CD14-positive monocyte (primary cell): ENCODE measurements at regions not wholly inside any gene's neighbourhood (a gene's known extent, or its start where the extent isn't known, plus 50 kb on each side); places are given as distances from the start of the nearest gene placed in this dataset.

Experiments used
- DNase-seq, 3 donors: peaks; one replicate each; pipeline ENCODE4 v3.0.0-alpha.2; 2011 to 2022
- H2AFZ ChIP-seq: 2 replicates; pipeline ENCODE4 v1.6.0; 2012; ENCODE audit warnings: mild to moderate bottlenecking, low read depth, low read length, inconsistent platforms; ENCODE audit not compliant: insufficient read depth, poor library complexity, severe bottlenecking
- H3K27ac ChIP-seq, 2 donors: 1 replicate in 1 of 2; 2 replicates in 1 of 2; pipeline ENCODE4 v1.5.1; 2012 to 2013; ENCODE audit warnings: low read length in 2 of 2, control low read depth in 1 of 2, inconsistent platforms in 1 of 2, low read depth in 1 of 2, mild to moderate bottlenecking in 1 of 2
- H3K27me3 ChIP-seq, 2 donors: one replicate each; pipeline versions ENCODE4 v1.6.0 to v1.6.1; 2011 to 2013; ENCODE audit warnings: low read length in 2 of 2; ENCODE audit not compliant: control insufficient read depth in 2 of 2, insufficient read depth in 2 of 2
- H3K36me3 ChIP-seq, 2 donors: replicated peaks in 1 of 2; 1 replicate in 1 of 2; 2 replicates in 1 of 2; pipeline versions ENCODE4 v1.5.1 to v1.6.1; 2012 to 2013; ENCODE audit warnings: low read length in 2 of 2, control low read depth in 1 of 2, inconsistent platforms in 1 of 2, mild to moderate bottlenecking in 1 of 2; ENCODE audit not compliant: insufficient read depth in 2 of 2, control insufficient read depth in 1 of 2
- H3K4me1 ChIP-seq, 2 donors: 1 replicate in 1 of 2; 2 replicates in 1 of 2; pipeline versions ENCODE4 v1.5.1 to v1.6.1; 2012 to 2013; ENCODE audit warnings: low read length in 2 of 2, control low read depth in 1 of 2, inconsistent platforms in 1 of 2, mild to moderate bottlenecking in 1 of 2, moderate library complexity in 1 of 2; ENCODE audit not compliant: insufficient read depth in 2 of 2, control insufficient read depth in 1 of 2
- H3K4me2 ChIP-seq: replicated peaks from 2 replicates; pipeline ENCODE3; 2012; ENCODE audit warnings: low read length, moderate library complexity, mild to moderate bottlenecking; ENCODE audit not compliant: poor library complexity, severe bottlenecking; ENCODE audit errors: extremely low read depth
- H3K4me3 ChIP-seq, 3 experiments: fragments of 200-600 bp in 1 of 3; sonication (generic) in 1 of 3; replicated peaks in 1 of 3; 1 replicate in 2 of 3; 2 replicates in 1 of 3; pipeline ENCODE4 v1.5.1; 2011 to 2013; ENCODE audit warnings: low read length in 3 of 3, mild to moderate bottlenecking in 3 of 3, control low read depth in 2 of 3, low read depth in 2 of 3, inconsistent platforms in 1 of 3, moderate library complexity in 1 of 3
- H3K79me2 ChIP-seq: 2 replicates; pipeline ENCODE4 v1.6.0; 2012; ENCODE audit warnings: mild to moderate bottlenecking, control low read depth, inconsistent platforms, low read length, moderate library complexity; ENCODE audit not compliant: insufficient read depth
- H3K9ac ChIP-seq: 2 replicates; pipeline ENCODE4 v1.6.0; 2017; ENCODE audit warnings: low read length, mild to moderate bottlenecking; ENCODE audit not compliant: insufficient read depth, poor library complexity, severe bottlenecking
- H3K9me3 ChIP-seq, 2 donors: replicated peaks in 1 of 2; 1 replicate in 1 of 2; 2 replicates in 1 of 2; pipeline versions ENCODE4 v1.5.1 to v1.6.1; 2012 to 2013; ENCODE audit warnings: low read length in 2 of 2, control low read depth in 1 of 2; ENCODE audit not compliant: control insufficient read depth in 1 of 2, insufficient read depth in 1 of 2
- H4K20me1 ChIP-seq: 2 replicates; pipeline ENCODE4 v1.6.0; 2012; ENCODE audit warnings: mild to moderate bottlenecking, low read length, control low read depth, moderate library complexity; ENCODE audit not compliant: insufficient read depth
- H3K27ac Mint-ChIP-seq, 7 donors: one replicate each; pipeline ENCODE4 v1.8.0; 2020; ENCODE audit warnings: mild to moderate bottlenecking in 7 of 7, mixed read lengths in 7 of 7, moderate library complexity in 6 of 7, inconsistent platforms in 2 of 7
- H3K27me3 Mint-ChIP-seq, 3 donors: one replicate each; pipeline ENCODE4 v1.8.0; 2021 to 2022; ENCODE audit warnings: low read depth in 3 of 3, mild to moderate bottlenecking in 3 of 3, mixed read lengths in 3 of 3, moderate library complexity in 3 of 3, inconsistent platforms in 1 of 3
- H3K36me3 Mint-ChIP-seq, 2 donors: one replicate each; pipeline ENCODE4 v1.8.0; 2020; ENCODE audit warnings: mixed read lengths in 2 of 2, inconsistent platforms in 1 of 2, mild to moderate bottlenecking in 1 of 2
- H3K4me1 Mint-ChIP-seq: one replicate; pipeline ENCODE4 v1.8.0; 2020; ENCODE audit warnings: mild to moderate bottlenecking, mixed read lengths
- H3K4me3 Mint-ChIP-seq, 2 donors: one replicate each; pipeline ENCODE4 v1.8.0; 2020; ENCODE audit warnings: mild to moderate bottlenecking in 2 of 2, mixed read lengths in 2 of 2, moderate library complexity in 1 of 2
- H3K9me3 Mint-ChIP-seq, 7 donors: one replicate each; pipeline ENCODE4 v1.8.0; 2020 to 2022; ENCODE audit warnings: mixed read lengths in 7 of 7, mild to moderate bottlenecking in 6 of 7, moderate library complexity in 6 of 7, inconsistent platforms in 2 of 7
- WGBS: methylation state at CpG from one replicate; pipeline ENCODE4 v1.1.5; 2013; ENCODE audit warnings: missing lambda C conversion rate; ENCODE audit not compliant: insufficient coverage; 5-methylcytosine and 5-hydroxymethylcytosine counted together
- intact Hi-C, 2 donors: fragments of 100-400 bp; cut with micrococcal nuclease; formaldehyde crosslinking; loops; one replicate each; pipeline versions ENCODE4 v1.15.0 to v1.15.1; 2023
- TF ChIP-seq, protein P1 (sequence below): fragments of 200-600 bp; IDR thresholded peaks from one replicate; pipeline ENCODE4 v1.8.0; 2022; ENCODE audit warnings: antibody characterized with exemption, mild to moderate bottlenecking

DNA sequence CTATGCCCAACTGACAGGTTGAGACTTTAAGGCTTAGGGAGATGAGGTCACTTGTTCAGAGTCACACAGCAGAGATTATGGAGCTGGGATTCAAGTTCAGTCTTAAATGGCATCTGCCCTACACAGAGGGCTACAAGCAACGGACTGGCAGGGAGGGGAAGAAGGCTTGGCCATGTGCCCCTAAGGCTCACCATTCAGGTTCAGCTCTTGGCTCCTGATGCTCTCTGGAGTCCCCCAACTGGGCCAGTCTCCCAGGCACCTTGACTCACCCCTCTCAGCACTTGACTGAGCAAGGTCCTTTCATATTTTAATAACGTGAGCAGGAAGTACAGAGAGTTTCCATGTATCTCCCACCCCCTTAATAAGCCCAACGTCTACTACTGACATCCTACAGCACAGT is 71.4 kb upstream of the MAFB start:
- no peak overlapping the region for H3K27ac Mint-ChIP-seq
- H3K4me1 ChIP-seq, result peaks cover 33 to 39% of the 10 kb centered on the region in 2 donors
- H3K27me3 ChIP-seq, result no peaks in the 10 kb centered on the region
- no peak overlapping the region for H3K4me2 ChIP-seq
- no peaks in the 10 kb centered on the region for H3K9me3 ChIP-seq
- peaks cover 0 to 5% of the 10 kb centered on the region in 2 donors for H3K36me3 Mint-ChIP-seq
- no peak overlapping the region for H3K9ac ChIP-seq
- DNase-seq, result no peak
- no peaks in the 10 kb centered on the region for H3K36me3 ChIP-seq
- H3K27me3 Mint-ChIP-seq, result peaks cover 0 to 6% (median 2%) of the 10 kb centered on the region in 3 donors
- H3K4me3 ChIP-seq, result no peak overlapping the region
- no peaks in the 10 kb centered on the region for H3K9me3 Mint-ChIP-seq
- no peak overlapping the region for H3K27ac ChIP-seq
- no peak overlapping the region for H2AFZ ChIP-seq
- TF ChIP-seq, protein P1, sequence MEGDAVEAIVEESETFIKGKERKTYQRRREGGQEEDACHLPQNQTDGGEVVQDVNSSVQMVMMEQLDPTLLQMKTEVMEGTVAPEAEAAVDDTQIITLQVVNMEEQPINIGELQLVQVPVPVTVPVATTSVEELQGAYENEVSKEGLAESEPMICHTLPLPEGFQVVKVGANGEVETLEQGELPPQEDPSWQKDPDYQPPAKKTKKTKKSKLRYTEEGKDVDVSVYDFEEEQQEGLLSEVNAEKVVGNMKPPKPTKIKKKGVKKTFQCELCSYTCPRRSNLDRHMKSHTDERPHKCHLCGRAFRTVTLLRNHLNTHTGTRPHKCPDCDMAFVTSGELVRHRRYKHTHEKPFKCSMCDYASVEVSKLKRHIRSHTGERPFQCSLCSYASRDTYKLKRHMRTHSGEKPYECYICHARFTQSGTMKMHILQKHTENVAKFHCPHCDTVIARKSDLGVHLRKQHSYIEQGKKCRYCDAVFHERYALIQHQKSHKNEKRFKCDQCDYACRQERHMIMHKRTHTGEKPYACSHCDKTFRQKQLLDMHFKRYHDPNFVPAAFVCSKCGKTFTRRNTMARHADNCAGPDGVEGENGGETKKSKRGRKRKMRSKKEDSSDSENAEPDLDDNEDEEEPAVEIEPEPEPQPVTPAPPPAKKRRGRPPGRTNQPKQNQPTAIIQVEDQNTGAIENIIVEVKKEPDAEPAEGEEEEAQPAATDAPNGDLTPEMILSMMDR, result no peak
- 76% methylated on average over 2 of the region's 3 CpGs for WGBS
- no peaks in the 10 kb centered on the region for H3K79me2 ChIP-seq
- intact Hi-C loops, result no loop called here
- peaks cover 44% of the 10 kb centered on the region for H3K4me1 Mint-ChIP-seq
- H4K20me1 ChIP-seq, result no peaks in the 10 kb centered on the region
- H3K4me3 Mint-ChIP-seq, result no peak overlapping the region

DNA sequence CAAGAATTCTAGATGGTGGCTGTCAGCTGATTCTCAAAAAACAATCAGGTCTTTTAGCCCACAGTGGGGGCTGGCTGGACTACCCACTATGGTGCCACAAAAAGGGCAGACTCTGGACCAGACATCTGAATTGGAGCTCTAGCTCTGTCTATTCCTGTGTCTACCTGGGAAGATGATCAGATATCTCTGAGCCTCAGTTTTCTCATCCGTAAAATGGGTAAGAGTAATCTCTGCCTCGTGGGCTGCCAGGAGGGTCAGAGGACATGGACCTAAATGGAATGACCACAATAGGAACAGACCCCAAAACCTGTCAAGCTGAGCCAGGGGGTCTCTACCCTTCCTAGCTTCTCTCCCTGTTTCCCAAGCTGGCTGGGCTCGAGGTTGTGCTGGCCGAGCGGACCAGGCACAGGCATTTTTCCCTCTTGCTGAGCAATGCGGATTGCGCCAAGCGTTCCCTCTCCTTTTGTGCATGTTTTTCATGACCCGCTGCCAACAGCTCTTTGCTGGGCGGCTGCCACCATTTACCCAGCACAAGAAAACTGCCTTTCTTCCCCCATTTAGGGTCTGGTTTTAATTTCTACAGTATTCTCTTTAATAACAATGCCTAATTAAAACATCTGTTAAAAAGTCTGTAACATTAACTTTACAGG is 74.7 kb upstream of the MAFB start:
- 93% methylated on average over 7 of the region's 10 CpGs for WGBS
- no peak overlapping the region for H3K27ac Mint-ChIP-seq
- peaks cover 0 to 4% (median 2%) of the 10 kb centered on the region in 3 donors for H3K27me3 Mint-ChIP-seq
- no peaks in the 10 kb centered on the region for H3K36me3 Mint-ChIP-seq
- Histone ChIP-seq H3K27me3 (no peaks in the 10 kb centered on the region), H3K36me3 (no peaks in the 10 kb centered on the region), H3K4me3 (no peak overlapping the region), H2AFZ (no peak overlapping the region), H3K9me3 (no peaks in the 10 kb centered on the region), H3K4me2 (no peak overlapping the region), H3K79me2 (no peaks in the 10 kb centered on the region), H4K20me1 (no peaks in the 10 kb centered on the region), H3K27ac (no peak overlapping the region), H3K4me1 (peaks cover 39 to 41% of the 10 kb centered on the region in 2 donors), H3K9ac (no peak overlapping the region)
- DNase-seq, result no peak
- H3K9me3 Mint-ChIP-seq, result no peaks in the 10 kb centered on the region
- TF ChIP-seq, protein P1, result no peak
- intact Hi-C loops, result no loop called here
- peaks cover 47% of the 10 kb centered on the region for H3K4me1 Mint-ChIP-seq
- H3K4me3 Mint-ChIP-seq, result no peak overlapping the region
